Activated CD4-positive, alpha-beta T cell treated with anti-CD3 and anti-CD28 coated beads, Interleukin-2, amount 50 U/mL, for 24 hours (primary cell): ENCODE measurements at regions not wholly inside any gene's neighbourhood (a gene's known extent, or its start where the extent isn't known, plus 50 kb on each side); places are given as distances from the start of the nearest gene placed in this dataset.

Experiments used
- DNase-seq, 2 donors: peaks; one replicate each; pipeline ENCODE4 v3.0.0-alpha.2; 2020; ENCODE audit warnings: low read depth in 1 of 2, low spot score in 1 of 2

DNA sequence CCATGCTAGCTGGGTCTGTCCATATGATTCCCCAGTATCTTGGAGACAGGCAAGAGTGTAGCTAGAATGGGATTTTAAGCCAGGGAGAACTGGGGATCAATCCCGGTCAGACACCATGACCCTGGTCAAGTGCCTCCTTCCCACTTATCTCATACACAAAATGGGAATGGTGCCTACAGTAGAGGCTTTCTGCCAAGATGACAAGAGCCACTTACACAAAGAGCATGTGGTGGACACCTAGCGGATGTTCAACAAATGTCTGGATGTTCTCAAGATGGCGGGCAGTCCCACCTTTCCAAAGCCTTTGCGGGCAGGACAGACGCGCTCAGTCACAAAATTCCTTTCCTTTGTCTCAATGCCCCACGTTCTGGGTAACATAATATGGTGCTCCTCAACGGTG lies 57.3 kb downstream of the MAF start:
- DNase-seq: no peak

DNA sequence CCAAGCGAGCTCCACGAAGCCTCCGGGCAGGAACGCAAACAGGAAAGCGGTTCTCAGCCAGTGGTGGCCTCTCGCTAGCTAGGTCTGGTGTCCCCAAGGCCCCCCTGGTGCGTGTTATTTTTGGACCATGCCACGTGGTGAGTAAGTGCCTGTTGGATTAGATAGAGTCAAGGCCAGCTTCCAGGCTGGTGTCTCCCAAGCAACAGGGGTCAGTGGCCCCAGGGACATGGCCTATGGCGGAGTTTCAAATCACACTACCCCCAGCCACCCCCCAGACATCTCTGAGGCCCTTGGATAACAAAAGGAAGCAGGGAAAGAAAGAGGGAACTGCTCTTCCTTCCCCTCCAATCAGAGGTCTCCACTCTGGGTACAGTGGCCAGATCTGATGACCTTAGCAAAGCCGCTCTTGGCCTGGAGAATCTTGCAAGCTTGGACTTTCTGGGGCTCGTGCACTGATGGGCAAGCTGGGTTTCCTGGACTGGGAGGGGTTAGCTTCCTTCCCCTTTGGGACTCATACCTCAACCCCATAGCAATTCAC lies 58.2 kb downstream of the MAF start:
- DNase-seq: no peak

DNA sequence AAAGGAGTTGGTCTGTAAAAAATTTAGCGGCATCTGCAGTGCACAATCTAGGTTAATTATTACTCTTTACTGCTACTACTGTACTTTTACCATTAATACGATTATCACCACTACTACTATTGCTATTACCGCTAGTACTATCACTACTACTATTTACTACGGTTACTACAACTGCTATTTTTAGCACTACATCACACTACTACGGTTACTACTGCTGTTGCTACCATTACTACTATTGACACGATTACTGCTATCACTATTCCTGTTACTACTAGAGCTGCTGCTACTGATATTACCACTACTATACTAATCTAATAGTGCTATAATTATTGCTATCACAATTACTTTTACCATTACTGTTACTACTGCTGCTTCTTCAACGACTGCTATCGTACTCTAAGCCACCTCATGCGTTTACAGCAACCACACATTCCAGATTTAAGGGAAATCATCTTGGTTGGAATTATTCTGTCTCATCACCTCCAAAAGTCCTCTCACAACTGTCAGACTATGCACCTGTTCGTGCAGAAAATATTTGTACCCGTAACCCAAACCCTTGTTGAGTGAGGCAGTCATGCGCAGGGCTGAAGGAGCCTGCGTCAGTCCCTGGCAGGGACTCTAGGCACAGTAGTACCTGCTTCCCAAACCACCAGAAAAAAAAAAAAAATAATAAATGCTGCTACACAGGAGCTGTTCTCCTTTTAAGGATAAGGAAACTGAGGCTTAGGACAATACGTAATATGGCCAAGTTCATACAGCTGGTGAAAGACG lies 59.5 kb downstream of the MAF start:
- DNase-seq: no peak

DNA sequence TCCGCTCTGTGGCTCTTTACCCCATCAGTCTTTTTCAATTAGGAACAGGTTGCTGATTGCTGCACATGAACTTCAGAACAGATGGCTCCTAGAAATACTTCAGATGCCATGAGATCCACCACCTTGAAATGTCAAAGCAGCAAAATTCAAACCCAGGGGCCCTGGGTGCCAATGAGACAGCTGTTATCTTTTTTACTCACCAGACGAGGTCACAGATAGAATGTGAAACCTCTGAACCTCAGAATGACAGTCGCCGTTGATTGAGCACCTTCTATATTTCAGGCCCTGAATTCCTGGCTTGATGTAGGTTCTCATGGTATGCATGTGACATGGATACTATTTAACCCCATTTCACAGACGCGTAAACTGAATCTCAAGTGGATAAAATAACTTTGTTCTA lies 63.0 kb downstream of the MAF start:
- DNase-seq: no peak

DNA sequence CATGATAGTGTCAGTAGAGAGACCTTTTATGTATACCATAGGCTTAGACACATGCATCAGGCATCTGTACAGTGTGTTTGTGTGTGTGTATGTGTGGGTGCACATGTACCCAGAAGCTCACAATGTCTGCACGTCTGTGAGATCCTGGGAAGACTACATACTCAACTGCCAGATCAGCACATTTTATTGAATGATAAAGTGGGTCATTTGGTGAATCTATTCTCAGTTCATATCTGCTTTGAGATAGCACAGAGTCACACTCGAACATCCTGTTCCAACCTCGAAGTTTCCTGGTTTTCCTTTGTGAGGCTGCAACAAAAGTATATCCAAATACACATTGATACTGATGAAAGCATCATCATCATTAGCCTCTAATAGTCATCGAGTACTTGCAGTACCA lies 63.6 kb downstream of the MAF start:
- DNase-seq: no peak

DNA sequence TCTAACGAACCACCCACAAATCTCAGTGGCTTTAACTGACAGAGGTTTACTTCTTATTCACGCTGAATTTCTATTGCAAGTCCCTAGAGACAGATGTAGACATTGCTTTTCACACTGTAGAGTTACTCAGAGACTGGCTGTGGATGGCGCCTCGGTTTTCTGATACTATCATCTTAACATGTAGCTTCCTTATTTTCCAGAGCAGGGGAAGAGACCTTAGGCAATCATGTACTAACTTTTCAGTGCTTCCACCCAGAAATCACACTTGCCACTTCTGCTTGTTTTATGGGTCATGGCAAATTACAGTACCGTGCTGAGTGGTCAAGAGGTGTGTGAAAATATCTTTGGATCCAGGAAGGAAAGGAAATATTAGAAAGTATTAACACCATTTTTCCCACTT lies 65.4 kb downstream of the MAF start:
- DNase-seq: no peak

DNA sequence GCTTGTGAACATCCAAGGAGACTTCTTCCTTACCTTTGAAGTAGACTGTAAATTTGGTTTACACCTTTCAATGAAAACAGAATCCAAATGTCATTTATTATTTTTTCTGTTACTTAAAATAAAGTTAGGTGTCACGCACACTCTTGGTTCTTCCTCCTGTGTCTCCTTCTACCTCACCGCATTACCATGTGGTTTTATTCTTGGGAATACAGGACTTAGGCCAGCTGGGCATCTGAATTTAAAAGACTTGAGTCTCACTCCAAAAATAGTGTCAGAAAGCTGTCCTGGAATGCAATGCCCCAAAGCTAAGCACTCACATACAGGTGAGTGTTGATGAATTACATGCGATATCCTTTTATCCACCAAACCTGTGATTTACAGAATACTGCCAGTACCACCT lies 66.4 kb downstream of the MAF start:
- DNase-seq: no peak

DNA sequence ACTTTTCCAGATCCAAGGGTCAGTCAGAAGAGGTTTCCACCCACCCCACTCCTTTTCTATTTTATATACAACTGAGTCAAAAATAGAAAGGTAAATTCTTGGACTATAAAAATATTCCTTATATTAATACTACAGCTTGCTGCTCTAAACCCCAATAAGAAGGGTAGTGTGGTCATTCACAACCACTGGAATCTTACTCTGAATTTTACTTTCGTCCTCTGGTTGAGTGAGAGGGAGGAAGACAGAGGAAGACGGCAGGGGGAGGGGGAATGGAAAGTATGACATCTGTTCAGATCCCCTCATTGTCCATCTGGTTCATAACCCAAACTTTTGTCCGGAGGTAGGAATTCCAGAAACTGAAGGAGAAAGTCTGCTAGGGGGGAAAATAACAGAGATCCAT lies 67.2 kb downstream of the MAF start:
- no peak for DNase-seq

DNA sequence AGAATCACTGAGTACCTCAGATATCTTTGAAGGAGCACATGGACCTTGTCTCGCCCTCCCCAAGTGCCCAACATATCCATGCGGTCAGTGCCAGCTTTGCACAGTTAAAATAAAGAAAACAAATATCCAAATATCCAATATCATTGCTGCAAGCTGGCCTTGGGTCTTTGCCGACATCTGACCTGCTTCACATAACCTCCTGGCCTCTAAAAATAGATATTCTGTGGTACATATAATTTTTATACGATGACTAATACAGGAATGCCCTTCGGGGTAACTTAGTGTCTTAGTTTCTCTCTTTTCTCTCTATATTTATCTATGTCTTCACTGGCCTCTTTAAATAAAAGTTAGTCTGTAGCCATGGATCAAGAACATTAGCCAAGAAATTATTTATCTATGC lies 67.8 kb downstream of the MAF start:
- no peak for DNase-seq

DNA sequence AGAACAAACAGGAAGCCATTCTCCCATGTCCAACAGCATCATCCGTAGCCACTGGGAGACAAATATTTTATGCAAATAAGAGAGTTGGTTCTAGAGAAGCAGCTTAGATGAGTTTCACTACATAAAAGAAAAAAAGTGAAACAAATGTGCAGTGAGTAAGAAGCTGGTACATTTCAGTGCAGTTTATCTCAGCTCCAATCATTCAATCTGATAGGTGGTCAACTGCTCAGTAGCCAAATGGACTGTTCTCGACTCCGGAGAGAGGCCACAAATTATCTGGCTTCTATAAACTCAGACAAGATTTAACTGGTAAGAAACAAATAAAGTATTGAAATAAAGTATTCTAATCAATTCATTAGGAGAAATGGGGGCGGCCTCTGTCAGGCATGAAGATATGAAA lies 68.3 kb downstream of the MAF start:
- no peak for DNase-seq

DNA sequence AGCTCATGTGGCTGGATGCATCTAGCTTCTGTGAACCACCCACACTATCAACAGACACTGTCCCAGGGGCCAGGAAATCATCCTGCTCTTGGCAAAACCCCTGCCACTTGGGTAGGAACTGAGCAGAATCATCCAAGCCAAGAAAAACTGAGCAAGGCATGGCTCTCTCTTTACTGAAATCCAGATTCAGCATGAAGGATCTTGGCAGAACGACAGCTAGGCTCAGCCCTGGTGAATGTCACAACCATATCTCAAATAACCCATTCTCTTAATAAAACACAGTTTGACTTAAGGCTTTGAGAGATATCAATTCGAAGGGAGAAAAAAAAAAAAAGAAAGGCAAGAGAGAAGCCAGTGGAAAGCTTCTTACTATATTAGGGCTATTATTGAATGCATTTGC lies 72.2 kb downstream of the MAF start:
- DNase-seq: no peak

DNA sequence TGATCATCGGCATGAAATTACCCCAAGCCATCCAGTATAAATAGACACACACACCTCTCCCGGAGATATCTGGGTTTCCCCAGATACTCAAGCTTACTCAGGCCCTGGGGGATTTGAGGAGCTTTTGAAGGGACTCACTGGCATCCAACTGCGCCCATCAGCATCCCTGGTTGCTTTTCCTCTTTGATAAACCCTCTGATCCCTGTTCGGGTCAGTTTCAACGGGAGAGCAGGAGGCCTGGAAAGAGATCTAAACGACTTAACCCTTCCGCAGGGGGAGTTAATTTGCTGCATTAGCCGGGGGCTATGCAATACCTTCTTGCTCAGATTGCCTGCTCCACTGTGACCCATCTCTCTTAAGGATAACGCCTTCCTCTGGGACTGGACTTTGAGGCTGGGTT lies 76.6 kb downstream of the MAF start:
- no peak for DNase-seq

DNA sequence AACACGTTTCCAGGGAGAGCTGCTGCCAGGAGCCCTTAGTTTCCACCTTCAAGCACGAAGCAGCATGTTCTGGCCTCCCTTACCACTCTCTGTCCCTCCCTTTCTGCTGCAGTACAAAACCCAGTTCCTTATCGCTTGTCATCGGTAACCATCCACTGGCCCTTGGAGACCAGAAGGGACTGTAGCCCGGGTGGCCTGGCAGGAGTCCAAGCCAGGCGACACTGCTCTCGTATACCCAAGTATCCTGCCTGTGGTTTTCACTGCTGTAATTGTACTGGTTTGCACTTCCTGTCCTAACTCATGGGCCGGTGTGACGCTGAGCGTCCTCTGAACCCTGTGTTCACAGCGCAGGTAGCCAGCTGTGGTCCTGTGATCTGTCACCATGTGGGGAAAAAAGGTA lies 81.1 kb downstream of the MAF start:
- no peak for DNase-seq

DNA sequence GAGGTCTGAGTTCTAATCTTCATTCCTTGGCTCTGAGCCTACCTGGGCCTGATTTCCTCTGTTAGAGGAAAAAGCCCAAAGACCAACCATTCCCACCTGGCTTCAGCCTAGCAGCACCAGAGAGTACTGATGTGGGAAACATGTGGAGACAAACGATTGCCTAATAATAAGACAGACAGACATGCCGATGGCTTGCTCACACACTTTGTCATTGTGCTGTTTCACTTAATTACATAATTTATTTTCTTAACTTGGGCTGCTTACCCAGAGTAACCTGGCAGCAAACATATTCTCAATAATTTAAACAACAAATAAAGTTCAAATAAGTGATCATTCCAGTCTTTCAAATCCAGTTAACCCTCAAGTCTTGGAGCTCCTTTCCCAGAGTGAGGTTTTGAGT lies 83.4 kb downstream of the MAF start:
- DNase-seq: no peak

DNA sequence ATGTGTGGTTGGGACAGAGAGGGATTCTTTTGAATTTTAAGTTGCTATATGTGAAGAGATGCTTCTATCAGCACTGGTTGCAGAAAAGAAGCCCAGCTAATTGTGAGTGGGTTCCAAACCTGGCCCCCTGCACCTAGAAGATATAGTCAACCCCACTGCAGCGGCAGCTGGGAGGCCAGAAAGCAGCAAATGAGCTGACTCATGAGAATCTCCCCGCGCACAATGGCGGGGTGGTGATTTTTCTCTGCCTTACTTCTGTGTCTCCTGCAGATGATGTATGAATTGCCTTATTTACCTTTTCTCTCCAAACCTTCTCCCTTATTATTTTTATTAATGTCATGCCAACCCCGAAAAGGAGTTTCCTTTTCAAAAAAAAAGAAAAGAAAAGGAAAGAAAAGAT lies 89.7 kb downstream of the MAF start:
- no peak for DNase-seq

DNA sequence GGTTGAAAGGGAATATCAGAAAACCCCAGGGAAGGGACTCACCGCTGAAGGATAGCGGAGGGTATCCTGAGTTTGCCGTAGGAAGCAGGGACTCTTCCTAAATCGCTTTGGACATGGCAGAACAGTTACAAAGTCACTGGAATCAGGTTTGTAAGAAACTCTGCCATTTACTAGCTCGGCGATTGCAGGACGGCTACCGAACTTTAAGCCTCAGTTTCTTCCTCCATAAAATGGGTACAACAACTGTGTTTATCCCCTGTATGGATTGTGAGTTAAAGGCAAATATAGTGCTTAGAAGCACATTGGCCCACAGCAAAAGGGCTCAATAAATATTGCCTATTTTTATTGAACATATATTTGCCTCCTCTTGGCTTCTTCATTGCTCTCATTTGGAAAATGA lies 90.6 kb downstream of the MAF start:
- DNase-seq: no peak

DNA sequence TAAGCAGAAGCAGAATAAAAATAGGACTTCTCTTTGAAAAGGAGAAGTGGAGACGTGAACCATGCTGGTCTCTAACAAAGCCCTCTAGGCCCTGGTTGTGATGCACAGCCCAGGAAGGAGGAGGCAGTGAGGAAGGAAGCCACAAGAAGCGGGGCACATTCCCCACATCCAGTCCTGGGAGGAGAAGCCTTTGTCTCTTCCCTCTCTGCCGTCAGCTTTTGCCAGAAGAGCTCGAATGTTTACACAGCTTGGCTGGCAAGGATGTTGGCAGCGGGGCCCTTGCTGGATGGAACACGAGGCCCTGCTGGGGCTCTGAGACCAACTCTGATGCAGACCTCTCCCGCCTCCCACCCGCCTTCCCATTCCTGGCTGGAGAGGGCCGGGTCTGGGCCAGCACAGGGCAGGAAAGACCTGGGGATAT lies 91.3 kb downstream of the MAF start:
- DNase-seq: no peak

DNA sequence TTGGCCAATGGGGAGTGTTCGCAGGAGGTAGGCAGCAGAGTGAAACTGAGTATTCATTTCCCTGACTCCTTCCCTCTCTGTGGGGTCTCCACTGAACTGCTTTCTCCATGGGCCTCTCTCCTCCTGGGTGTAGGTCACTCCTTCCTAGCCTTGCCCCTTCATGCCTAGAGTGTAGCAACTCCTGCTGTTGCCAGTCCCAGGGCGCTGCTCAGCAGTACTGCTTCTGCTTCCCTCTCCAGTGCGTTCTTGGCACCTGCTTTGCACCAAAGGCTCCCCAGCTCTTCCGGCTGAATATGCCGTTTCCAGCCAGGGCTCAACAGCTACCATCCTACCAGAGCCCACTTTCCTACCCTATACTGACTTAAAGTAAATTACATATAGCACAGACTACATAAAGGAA lies 92.2 kb downstream of the MAF start:
- no peak for DNase-seq

DNA sequence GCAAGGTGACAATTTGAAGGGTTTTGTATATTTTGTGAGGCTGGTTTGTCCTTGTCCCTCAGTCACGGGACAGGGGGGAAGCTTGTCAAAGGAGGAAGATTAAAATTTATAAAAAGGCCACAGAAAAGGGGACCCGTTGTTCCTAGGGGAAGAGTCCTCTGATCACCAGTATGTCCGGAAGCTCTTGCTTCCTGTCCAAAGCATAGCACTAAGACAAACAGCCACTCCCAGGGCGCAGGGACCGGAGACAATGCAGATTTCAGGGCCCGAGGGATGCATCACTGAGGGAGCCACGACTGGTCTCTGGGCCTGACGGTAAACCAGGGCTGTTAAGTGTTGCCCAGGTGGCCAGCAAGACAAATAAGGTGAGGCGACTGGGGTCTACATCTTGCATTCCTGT lies 95.2 kb downstream of the MAF start:
- no peak for DNase-seq

DNA sequence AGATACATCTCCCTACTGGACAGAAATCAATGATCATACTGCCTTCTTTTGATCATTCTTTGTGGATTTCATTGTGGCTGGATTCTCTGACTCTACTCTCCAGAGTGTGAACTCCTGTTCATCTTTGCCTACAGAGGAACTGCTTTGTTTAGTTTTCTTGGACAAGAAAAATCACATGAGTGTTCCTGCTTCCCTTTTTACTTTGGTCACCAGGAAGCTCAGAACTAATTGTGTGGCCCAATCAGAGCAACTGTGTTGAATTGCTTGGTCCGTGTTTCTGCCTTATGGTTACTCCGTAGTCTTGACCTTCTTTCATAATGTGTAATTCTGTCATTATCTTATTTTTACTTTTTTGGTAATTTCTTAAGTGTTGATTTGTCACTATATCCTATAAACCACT lies 97.0 kb downstream of the MAF start:
- no peak for DNase-seq

DNA sequence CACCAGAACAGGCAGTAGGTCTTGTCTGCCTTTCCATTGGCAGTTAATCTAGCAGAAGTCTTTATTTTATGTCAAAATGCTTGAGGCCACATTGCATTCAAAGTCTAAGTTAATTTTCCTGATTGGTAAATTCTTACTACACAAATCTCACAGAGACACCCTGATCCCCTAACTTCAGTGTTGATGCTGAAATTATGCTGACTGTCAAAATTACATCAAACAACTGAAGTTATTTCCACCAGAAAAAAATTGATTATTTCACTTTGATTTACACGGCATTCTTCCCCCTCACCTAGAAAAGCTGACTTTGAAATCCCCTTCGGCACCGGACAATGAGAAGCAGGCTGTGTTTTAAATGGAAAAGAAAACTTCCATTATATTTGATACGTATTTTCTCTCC lies 99.1 kb downstream of the MAF start:
- no peak for DNase-seq

DNA sequence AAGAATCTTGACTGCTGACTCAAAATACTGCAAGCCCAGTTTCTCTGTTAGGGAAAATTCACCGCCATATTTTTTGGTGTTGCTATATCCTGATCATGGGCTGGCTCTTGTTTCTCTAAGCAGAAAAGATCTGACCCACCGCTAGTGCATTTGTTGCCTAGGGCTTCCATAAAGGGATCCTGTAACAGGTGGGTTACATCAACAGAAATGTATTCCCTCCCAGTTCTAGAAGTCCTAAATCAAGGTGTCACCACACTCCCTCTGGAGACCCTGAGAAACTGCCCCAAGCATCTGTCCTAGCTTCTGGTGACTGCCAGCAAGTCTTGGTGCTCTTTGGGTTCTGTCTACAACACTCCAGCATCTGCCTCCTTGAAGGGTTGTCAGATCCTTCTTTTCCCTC lies 99.7 kb downstream of the MAF start:
- no peak for DNase-seq

DNA sequence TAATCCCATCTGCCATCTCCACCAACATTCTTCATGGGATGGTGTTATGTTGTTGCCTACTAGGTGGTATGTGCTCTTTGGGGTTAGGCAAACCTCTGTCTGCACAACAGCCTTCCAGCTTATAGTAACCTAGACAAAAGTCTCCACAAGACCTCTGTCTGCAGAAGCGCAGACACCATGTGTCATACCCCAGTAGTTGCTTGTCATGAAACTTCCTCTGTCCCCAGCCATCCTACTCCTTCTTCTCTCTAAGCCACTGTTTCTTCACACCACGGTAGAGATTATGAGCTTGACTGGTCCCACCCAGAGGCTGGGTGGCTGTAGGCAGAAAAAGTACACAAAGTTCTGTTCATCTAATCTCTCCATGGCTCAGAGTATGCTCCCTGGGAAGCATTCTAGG lies 100.3 kb downstream of the MAF start:
- no peak for DNase-seq
